Caco-2 (cell line): ENCODE measurements at regions not wholly inside any gene's neighbourhood (a gene's known extent, or its start where the extent isn't known, plus 50 kb on each side); places are given as distances from the start of the nearest gene placed in this dataset.

ENCODE experiments used
- BruUV-seq: library from RNA; stranded (reverse); fragments of 400-500 nt; replicated peaks from 2 replicates; lab custom pipeline; 2021; lab: Mats Ljungman, UMichigan
- CTCF ChIA-PET: fragments of 300-600 bp; sonication (Branson Sonifier 250); formaldehyde crosslinking; loops from one replicate; lab custom pipeline; 2022; ENCODE audit warnings: antibody characterized with exemption; lab: Charles Lee
- POLR2A ChIA-PET: fragments of 300-600 bp; sonication (Branson Sonifier 250); formaldehyde crosslinking; loops from one replicate; lab custom pipeline; 2022; ENCODE audit warnings: antibody characterized with exemption; lab: Charles Lee
- DNase-seq, 2 experiments: peaks; one replicate each; pipeline versions ENCODE4 v3.0.0 to v3.0.0-alpha.2; 2020 to 2022
- H3K27me3 ChIP-seq: replicated peaks from 2 replicates; pipeline ENCODE4 v1.6.0; 2011; ENCODE audit warnings: low read length; ENCODE audit not compliant: control insufficient read depth, insufficient read depth
- H3K36me3 ChIP-seq: 2 replicates; pipeline ENCODE4 v1.5.1; 2011; ENCODE audit warnings: low read length; ENCODE audit not compliant: control insufficient read depth, insufficient read depth
- H3K4me1 ChIP-seq: fragments of 250-450 bp; sonication (Bioruptor Pico); 2 replicates; pipeline ENCODE4 v1.5.1; 2020; ENCODE audit warnings: mild to moderate bottlenecking
- H3K4me3 ChIP-seq: 2 replicates; pipeline ENCODE4 v1.5.1; 2011; ENCODE audit warnings: low read depth, mild to moderate bottlenecking, control low read depth, low read length
- H3K9me3 ChIP-seq: fragments of 250-450 bp; sonication (Bioruptor Pico); 2 replicates; pipeline ENCODE4 v1.5.1; 2020; ENCODE audit warnings: mild to moderate bottlenecking, moderate library complexity
- H3K27ac Mint-ChIP-seq: one replicate; pipeline ENCODE4 v1.8.0; 2022; ENCODE audit warnings: mixed read lengths; ENCODE audit not compliant: unreplicated experiment
- H3K27me3 Mint-ChIP-seq: one replicate; pipeline ENCODE4 v1.8.0; 2022; ENCODE audit warnings: mixed read lengths; ENCODE audit not compliant: insufficient read depth, unreplicated experiment
- H3K36me3 Mint-ChIP-seq: one replicate; pipeline ENCODE4 v1.8.0; 2022; ENCODE audit warnings: mild to moderate bottlenecking, mixed read lengths; ENCODE audit not compliant: insufficient read depth, unreplicated experiment
- H3K4me1 Mint-ChIP-seq: one replicate; pipeline ENCODE4 v1.8.0; 2022; ENCODE audit warnings: low read depth, mixed read lengths; ENCODE audit not compliant: unreplicated experiment
- H3K4me3 Mint-ChIP-seq: one replicate; pipeline ENCODE4 v1.8.0; 2022; ENCODE audit warnings: mild to moderate bottlenecking, moderate library complexity, mixed read lengths; ENCODE audit not compliant: unreplicated experiment
- H3K9me3 Mint-ChIP-seq: one replicate; pipeline ENCODE4 v1.8.0; 2022; ENCODE audit warnings: mixed read lengths; ENCODE audit not compliant: unreplicated experiment
- CTCF ChIP-seq, 2 experiments: fragments of 200-600 bp in 1 of 2; IDR thresholded peaks; 1 replicate in 1 of 2; 2 replicates in 1 of 2; pipeline versions ENCODE4 v1.5.1 to v1.8.0; 2011 to 2022; ENCODE audit warnings: antibody characterized with exemption in 1 of 2, control low read depth in 1 of 2, inconsistent platforms in 1 of 2, low read depth in 1 of 2, low read length in 1 of 2, mild to moderate bottlenecking in 1 of 2, moderate library complexity in 1 of 2; ENCODE audit not compliant: insufficient read depth in 1 of 2, severe bottlenecking in 1 of 2, unreplicated experiment in 1 of 2
- intact Hi-C: fragments of 100-400 bp; cut with micrococcal nuclease; formaldehyde crosslinking; loops from one replicate; pipeline ENCODE4 v1.10.0; 2022; ENCODE audit not compliant: unreplicated experiment

DNA sequence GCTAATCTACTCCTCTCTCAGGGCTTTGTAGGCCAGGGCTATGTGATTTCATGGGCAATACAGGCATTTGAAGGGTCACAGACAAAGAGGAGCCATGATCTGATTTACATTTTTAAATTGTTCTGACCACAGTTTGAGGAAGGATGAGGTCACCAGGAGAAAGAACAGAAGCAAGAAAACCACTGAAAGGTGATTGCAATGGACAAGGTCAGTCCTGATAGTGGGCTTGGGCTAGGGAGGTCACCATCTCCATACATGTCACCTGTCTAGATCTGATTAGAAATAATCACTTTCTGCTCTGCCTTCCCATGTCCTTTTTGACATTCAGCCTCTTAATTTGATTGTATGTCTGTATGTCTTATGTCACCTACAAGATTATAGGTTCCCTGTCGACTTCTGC, 248.9 kb upstream of the CWC22 start:
- H3K27ac Mint-ChIP-seq, result no peak overlapping the region
- no peak for DNase-seq
- ChIA-PET CTCF (no interaction called here), POLR2A (interaction anchor here (0.6 kb wide), 1 partner anchor 63 kb away, joined by 3 read pairs; no protein-coding TSS in a partner anchor)
- no peaks in the 10 kb centered on the region for H3K36me3 Mint-ChIP-seq
- Histone ChIP-seq H3K4me1 (peaks cover 26% of the 10 kb centered on the region; the same call in 1 of the 2 replicates), H3K27me3 (no peaks in the 10 kb centered on the region), H3K36me3 (no peaks in the 10 kb centered on the region), H3K9me3 (no peaks in the 10 kb centered on the region), H3K4me3 (no peak overlapping the region)
- H3K4me3 Mint-ChIP-seq, result no peak overlapping the region
- no peak for TF ChIP-seq CTCF (IDR thresholded peaks at IDR 0.05; ENCODE audit: insufficient read depth in 1 of 2, low read depth in 1 of 2, low read length in 1 of 2, severe bottlenecking in 1 of 2, unreplicated experiment in 1 of 2)
- intact Hi-C loops, result loop anchor here (2.0 kb wide), 1 partner anchor 25 kb away; no protein-coding TSS in a partner anchor
- H3K9me3 Mint-ChIP-seq, result no peaks in the 10 kb centered on the region
- no peaks in the 10 kb centered on the region for H3K27me3 Mint-ChIP-seq
- H3K4me1 Mint-ChIP-seq, result peaks cover 25% of the 10 kb centered on the region
- BruUV-seq, result no TSS peak

DNA sequence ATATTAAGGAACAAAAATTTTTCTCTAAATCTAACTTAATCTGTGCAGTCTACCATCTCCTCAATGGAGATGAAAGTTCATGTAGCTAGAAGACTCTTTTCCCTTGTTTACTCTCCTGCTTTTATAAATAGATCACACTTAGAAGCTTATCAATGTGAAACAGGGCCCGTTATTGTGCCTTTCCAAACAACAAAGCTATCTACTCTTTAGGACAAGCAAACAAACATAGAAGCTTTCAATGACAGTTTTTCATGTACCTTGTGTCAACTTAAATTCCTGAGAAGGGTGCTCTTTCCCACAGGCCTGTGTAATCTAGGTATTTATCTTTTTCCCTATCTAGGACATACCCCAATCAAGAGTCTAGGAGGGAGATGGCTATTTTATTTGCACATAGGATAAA, 247.8 kb upstream of the CWC22 start:
- CTCF ChIA-PET, result no interaction called here
- H3K36me3 ChIP-seq, result no peaks in the 10 kb centered on the region
- no TSS peak for BruUV-seq
- H3K9me3 Mint-ChIP-seq, result no peaks in the 10 kb centered on the region
- POLR2A ChIA-PET, result no interaction called here
- peaks cover 26% of the 10 kb centered on the region; the same call in 1 of the 2 replicates for H3K4me1 ChIP-seq
- TF ChIP-seq CTCF (IDR thresholded peaks at IDR 0.05; ENCODE audit: insufficient read depth in 1 of 2, low read depth in 1 of 2, low read length in 1 of 2, severe bottlenecking in 1 of 2, unreplicated experiment in 1 of 2), result no peak
- no peaks in the 10 kb centered on the region for H3K36me3 Mint-ChIP-seq
- H3K9me3 ChIP-seq, result no peaks in the 10 kb centered on the region
- H3K27ac Mint-ChIP-seq, result no peak overlapping the region
- H3K4me3 Mint-ChIP-seq, result no peak overlapping the region
- DNase-seq, result peak in 1 of 2 experiments; percentile 17
- H3K4me1 Mint-ChIP-seq, result peaks cover 25% of the 10 kb centered on the region
- no peaks in the 10 kb centered on the region for H3K27me3 Mint-ChIP-seq
- intact Hi-C loops, result loop anchor here (2.0 kb wide), 1 partner anchor 24 kb away; no protein-coding TSS in a partner anchor
- H3K27me3 ChIP-seq, result no peaks in the 10 kb centered on the region
- H3K4me3 ChIP-seq, result no peak overlapping the region

DNA sequence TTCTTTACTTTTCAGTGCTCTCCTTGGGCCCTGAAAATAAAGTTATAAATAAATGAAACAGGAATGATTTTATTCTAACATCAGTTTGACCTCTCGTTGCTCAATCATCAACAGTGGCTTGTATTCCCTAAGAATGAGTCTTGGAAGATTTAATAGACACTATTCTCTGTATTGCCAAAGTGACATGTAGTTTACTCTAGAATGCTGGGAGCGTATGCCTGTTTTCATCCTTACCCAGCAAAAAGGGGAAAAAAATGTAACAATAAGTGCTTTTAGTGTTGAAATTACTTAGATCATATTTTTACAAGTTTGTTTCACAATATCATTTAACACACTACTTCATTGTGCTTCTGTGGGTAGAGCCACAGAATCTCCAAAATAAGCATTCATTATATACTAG, 240.6 kb upstream of the CWC22 start:
- peaks cover 2% of the 10 kb centered on the region for H3K27me3 Mint-ChIP-seq

More for the DNA sequence above, 240.6 kb upstream of the CWC22 start:
- Histone ChIP-seq H3K27me3 (no peaks in the 10 kb centered on the region; the same call in 1 of the 2 replicates), H3K36me3 (no peaks in the 10 kb centered on the region), H3K4me3 (no peak overlapping the region), H3K9me3 (no peaks in the 10 kb centered on the region), H3K4me1 (no peaks in the 10 kb centered on the region)
- TF ChIP-seq CTCF (IDR thresholded peaks at IDR 0.05; ENCODE audit: insufficient read depth in 1 of 2, low read depth in 1 of 2, low read length in 1 of 2, severe bottlenecking in 1 of 2, unreplicated experiment in 1 of 2), result no peak
- H3K27ac Mint-ChIP-seq, result no peak overlapping the region
- H3K4me1 Mint-ChIP-seq, result no peaks in the 10 kb centered on the region
- H3K9me3 Mint-ChIP-seq, result no peaks in the 10 kb centered on the region
- no peak for DNase-seq
- ChIA-PET POLR2A (no interaction called here), CTCF (no interaction called here)
- intact Hi-C loops, result no loop called here
- H3K36me3 Mint-ChIP-seq, result no peaks in the 10 kb centered on the region
- no TSS peak for BruUV-seq
- H3K4me3 Mint-ChIP-seq, result no peak overlapping the region
